Gastrocnemius medialis (tissue), 4 donors: ENCODE measurements at regions not wholly inside any gene's neighbourhood (a gene's known extent, or its start where the extent isn't known, plus 50 kb on each side); places are given as distances from the start of the nearest gene placed in this dataset.

ENCODE experiments used
- ATAC-seq, 2 donors: fragments of 150-250 bp; one replicate each; pipeline ENCODE4 v1.9.1; 2016
- DNase-seq, 2 donors: peaks; one replicate each; pipeline ENCODE4 v3.0.0-alpha.2; 2019
- H3K27ac ChIP-seq, 4 donors: fragments of 200-600 bp; sonication (generic); 1 replicate in 1 of 4; 2 replicates in 3 of 4; pipeline ENCODE4 v1.5.1; 2016 to 2018; ENCODE audit warnings: mild to moderate bottlenecking in 2 of 4, moderate library complexity in 1 of 4
- H3K27me3 ChIP-seq, 3 donors: fragments of 200-600 bp; sonication (generic) in 2 of 3; 1 replicate in 1 of 3; 2 replicates in 2 of 3; pipeline versions ENCODE4 v1.5.1 to v1.6.0; 2016 to 2019; ENCODE audit warnings: mild to moderate bottlenecking in 1 of 3, moderate library complexity in 1 of 3
- H3K36me3 ChIP-seq, 2 donors: fragments of 200-600 bp; sonication (generic) in 1 of 2; one replicate each; pipeline ENCODE4 v1.5.1; 2017 to 2018
- H3K4me1 ChIP-seq, 2 donors: fragments of 200-600 bp; sonication (generic) in 1 of 2; one replicate each; pipeline ENCODE4 v1.5.1; 2016 to 2017; ENCODE audit warnings: mild to moderate bottlenecking in 2 of 2
- H3K4me3 ChIP-seq, 4 donors: fragments of 200-600 bp; sonication (generic) in 3 of 4; 1 replicate in 1 of 4; 2 replicates in 3 of 4; pipeline ENCODE4 v1.5.1; 2016 to 2019; ENCODE audit warnings: mild to moderate bottlenecking in 2 of 4
- H3K9me3 ChIP-seq, 3 donors: fragments of 200-600 bp; sonication (generic) in 2 of 3; 1 replicate in 1 of 3; 2 replicates in 2 of 3; pipeline ENCODE4 v1.5.1; 2016 to 2019
- CTCF ChIP-seq, 5 experiments: fragments of 450-650 bp in 3 of 5; fragments of 200-600 bp in 2 of 5; sonication (generic) in 2 of 5; IDR thresholded peaks in 4 of 5; conservative IDR thresholded peaks in 1 of 5; 1 replicate in 4 of 5; 2 replicates in 1 of 5; pipeline ENCODE4 v1.5.1; 2016 to 2019; ENCODE audit warnings: antibody characterized with exemption in 5 of 5, mild to moderate bottlenecking in 3 of 5, moderate library complexity in 3 of 5
- POLR2A ChIP-seq, 2 donors: fragments of 450-650 bp; IDR thresholded peaks; one replicate each; pipeline ENCODE4 v1.6.1; 2017; ENCODE audit warnings: antibody characterized with exemption in 2 of 2, mild to moderate bottlenecking in 2 of 2, moderate library complexity in 2 of 2
- in situ Hi-C, 4 donors: fragments of 200-750 bp; cut with MboI; loops; one replicate each; pipeline versions ENCODE4 v1.15.0 to v1.8.0; 2017; ENCODE audit warnings: low sequenced_read_pairs in 4 of 4
- intact Hi-C: fragments of 100-400 bp; cut with DNase I; formaldehyde crosslinking; loops from one replicate; pipeline ENCODE4 v1.15.1; 2023; ENCODE audit warnings: low total_unique reads

GRCh38 chr18:78683191-78684010 lies 296.2 kb upstream of the SALL3 start:
- H3K4me1 ChIP-seq, result no peaks in the 10 kb centered on the region

GRCh38 chr18:78685250-78685979 lies 294.2 kb upstream of the SALL3 start:
- intact Hi-C loops, result no loop called here
- TF ChIP-seq POLR2A (IDR thresholded peaks at IDR 0.05) (no peak), CTCF (IDR thresholded peaks at IDR 0.05 in 4 of 5, conservative IDR thresholded peaks at IDR 0.05 in 1 of 5) (no peak)
- in situ Hi-C loops, result no loop called here

More at GRCh38 chr18:78683191-78684010, 296.2 kb upstream of the SALL3 start:
- no peak overlapping the region for H3K4me3 ChIP-seq
- ATAC-seq, result no peak
- in situ Hi-C loops (no loop called here), intact Hi-C loops (no loop called here)
- no peaks in the 10 kb centered on the region for H3K27me3 ChIP-seq
- no peak for TF ChIP-seq POLR2A (IDR thresholded peaks at IDR 0.05)
- no peak for TF ChIP-seq CTCF (IDR thresholded peaks at IDR 0.05 in 4 of 5, conservative IDR thresholded peaks at IDR 0.05 in 1 of 5)
- no peak overlapping the region for H3K27ac ChIP-seq
- H3K9me3 ChIP-seq, result no peaks in the 10 kb centered on the region
- DNase-seq, result no peak
- H3K36me3 ChIP-seq, result no peaks in the 10 kb centered on the region

GRCh38 chr18:78685980-78686530 lies 293.6 kb upstream of the SALL3 start:
- intact Hi-C loops, result no loop called here
- ATAC-seq, result no peak
- H3K9me3 ChIP-seq, result no peaks in the 10 kb centered on the region
- TF ChIP-seq POLR2A (IDR thresholded peaks at IDR 0.05), result no peak
- no peak for TF ChIP-seq CTCF (IDR thresholded peaks at IDR 0.05 in 4 of 5, conservative IDR thresholded peaks at IDR 0.05 in 1 of 5)
- in situ Hi-C loops, result no loop called here
- no peaks in the 10 kb centered on the region for H3K4me1 ChIP-seq
- H3K4me3 ChIP-seq, result no peak overlapping the region
- no peak overlapping the region for H3K27ac ChIP-seq
- H3K36me3 ChIP-seq, result no peaks in the 10 kb centered on the region
- H3K27me3 ChIP-seq, result no peaks in the 10 kb centered on the region
- no peak for DNase-seq

More at GRCh38 chr18:78685250-78685979, 294.2 kb upstream of the SALL3 start:
- Histone ChIP-seq H3K4me1 (no peaks in the 10 kb centered on the region), H3K27me3 (no peaks in the 10 kb centered on the region), H3K27ac (no peak overlapping the region), H3K4me3 (no peak overlapping the region), H3K9me3 (no peaks in the 10 kb centered on the region), H3K36me3 (no peaks in the 10 kb centered on the region)
- ATAC-seq (no peak), DNase-seq (no peak)

GRCh38 chr18:78686976-78687685 lies 292.5 kb upstream of the SALL3 start:
- in situ Hi-C loops, result no loop called here
- H3K9me3 ChIP-seq, result no peaks in the 10 kb centered on the region
- DNase-seq (no peak), ATAC-seq (no peak)
- intact Hi-C loops, result no loop called here
- no peaks in the 10 kb centered on the region for H3K36me3 ChIP-seq
- no peak overlapping the region for H3K4me3 ChIP-seq
- no peaks in the 10 kb centered on the region for H3K4me1 ChIP-seq
- no peaks in the 10 kb centered on the region for H3K27me3 ChIP-seq
- TF ChIP-seq POLR2A (IDR thresholded peaks at IDR 0.05) (no peak), CTCF (IDR thresholded peaks at IDR 0.05 in 4 of 5, conservative IDR thresholded peaks at IDR 0.05 in 1 of 5) (no peak)
- no peak overlapping the region for H3K27ac ChIP-seq
